NCI-H345 (cell line): ENCODE measurements at regions not wholly inside any gene's neighbourhood (a gene's known extent, or its start where the extent isn't known, plus 50 kb on each side); places are given as distances from the start of the nearest gene placed in this dataset.

Experiments
- DNase-seq: peaks from one replicate; lab custom pipeline; 2025; lab: John Stamatoyannopoulos, UW

GRCh38 chr15:95866711-95867440, 463.6 kb upstream of the NR2F2 start:
- no peak for DNase-seq

GRCh38 chr15:95868450-95868849, 462.1 kb upstream of the NR2F2 start:
- DNase-seq = no peak

- DNase-seq = no peak
These were observed 461.5 kb upstream of the NR2F2 start for GRCh38 chr15:95868970-95869369.

- DNase-seq = no peak
These were observed 460.6 kb upstream of the NR2F2 start for GRCh38 chr15:95869920-95870319.

DNA sequence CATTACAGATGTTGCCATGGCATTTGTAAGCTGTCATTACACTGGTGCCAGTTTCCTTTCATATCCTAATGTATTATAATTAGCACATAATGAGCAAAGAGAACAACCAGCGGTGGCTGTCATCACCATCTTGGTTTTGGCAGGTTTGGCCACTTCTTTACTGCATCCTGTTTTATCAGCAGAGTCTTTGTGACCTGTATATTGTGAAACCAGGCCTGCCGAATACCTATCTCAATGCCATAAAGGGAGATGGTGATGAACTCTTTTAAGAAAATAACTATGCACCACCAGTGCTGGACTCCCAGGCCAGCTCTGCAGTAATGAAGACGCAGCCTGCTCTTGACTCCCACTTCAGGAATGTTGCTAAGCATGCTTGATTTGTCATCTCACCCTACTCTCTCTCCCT, 458.1 kb upstream of the NR2F2 start:
- no peak for DNase-seq

DNA sequence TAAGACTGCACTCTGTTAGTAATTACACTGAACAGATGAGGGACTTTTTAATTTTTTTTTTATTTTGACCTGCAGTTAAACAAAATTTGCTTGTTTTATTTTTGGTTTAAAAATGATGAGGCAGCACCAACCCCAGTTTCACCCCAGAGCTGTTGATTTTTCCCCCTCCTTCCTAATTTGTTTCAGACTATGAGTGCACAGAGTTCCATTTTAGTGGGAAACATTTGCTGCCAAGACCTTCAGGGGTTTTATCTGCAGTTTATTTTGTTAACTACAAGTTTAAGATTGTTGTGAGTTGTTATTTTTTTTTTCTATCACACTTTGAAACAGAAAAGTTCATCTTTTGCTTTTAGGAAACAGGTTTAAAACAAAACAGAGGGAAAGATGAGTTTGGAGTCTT, 455.9 kb upstream of the NR2F2 start:
- DNase-seq = no peak

DNA sequence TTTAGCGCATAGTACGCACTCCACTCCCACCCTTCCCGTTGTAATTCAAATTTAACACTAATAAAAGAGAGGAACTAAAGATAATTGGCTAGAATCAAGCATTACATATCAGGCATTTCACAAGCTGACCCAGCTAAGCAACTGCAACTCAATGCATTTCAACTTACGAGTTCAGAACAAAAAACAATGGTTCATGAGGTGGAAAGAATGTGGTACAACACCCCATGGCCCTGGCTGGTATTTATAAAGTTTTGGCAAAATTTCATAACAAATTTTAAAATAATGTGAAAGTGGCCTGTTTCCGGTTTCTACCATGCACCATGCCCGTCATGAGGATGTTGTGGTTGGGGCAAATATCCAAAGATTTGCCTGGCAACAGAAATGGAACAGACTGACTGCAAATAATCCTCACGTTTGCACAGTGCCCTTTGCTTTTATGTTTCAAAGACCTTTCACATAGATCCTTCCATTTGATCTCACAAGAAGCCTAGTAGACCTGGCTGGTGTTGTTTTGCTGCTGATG, 455.3 kb upstream of the NR2F2 start:
- no peak for DNase-seq

DNA sequence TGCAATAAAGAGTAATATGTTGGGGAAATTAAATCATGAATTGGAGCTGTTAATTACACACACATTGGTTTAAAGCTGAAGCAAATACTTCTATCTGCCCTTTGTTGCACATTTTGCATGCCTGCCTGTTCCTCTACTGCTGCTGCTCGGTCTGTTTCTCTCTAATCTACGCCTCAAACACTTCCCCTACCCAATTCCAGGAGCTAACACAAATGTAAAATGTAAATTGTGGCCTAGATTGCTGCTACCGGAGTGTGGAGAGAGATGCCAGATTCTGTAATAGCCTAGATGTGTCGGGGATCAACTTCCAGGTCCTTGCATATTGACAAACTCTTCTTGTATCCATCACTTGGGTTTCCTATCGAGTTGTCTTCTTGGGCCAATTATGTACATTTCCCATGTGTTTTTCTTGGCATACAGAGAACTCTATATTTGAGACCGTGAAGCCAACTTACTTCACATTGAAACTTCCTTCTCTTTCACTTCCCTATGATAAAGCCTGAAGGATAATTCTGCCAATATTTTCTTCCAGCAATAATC, 450.4 kb upstream of the NR2F2 start:
- DNase-seq = no peak

DNA sequence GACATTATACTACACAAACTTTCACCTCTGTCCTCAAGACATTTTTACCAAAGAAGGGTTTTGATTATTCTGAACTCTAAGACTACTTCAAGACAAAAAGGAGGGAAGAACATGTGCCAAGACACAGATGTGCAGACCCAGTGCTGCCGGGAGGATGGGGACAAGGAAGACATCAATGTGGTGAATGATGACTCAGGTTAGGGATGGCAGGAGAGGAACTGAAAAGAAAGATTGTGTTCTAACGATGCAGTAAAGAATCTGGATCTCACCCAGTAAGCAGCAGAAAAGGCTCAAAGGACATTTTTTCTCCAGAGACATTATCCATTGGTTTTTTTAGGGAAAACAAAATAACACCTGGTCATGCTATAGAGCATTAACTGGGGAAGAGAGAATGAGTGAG, 449.9 kb upstream of the NR2F2 start:
- DNase-seq = no peak

GRCh38 chr15:95883064-95883463, 447.4 kb upstream of the NR2F2 start:
- DNase-seq = no peak

DNA sequence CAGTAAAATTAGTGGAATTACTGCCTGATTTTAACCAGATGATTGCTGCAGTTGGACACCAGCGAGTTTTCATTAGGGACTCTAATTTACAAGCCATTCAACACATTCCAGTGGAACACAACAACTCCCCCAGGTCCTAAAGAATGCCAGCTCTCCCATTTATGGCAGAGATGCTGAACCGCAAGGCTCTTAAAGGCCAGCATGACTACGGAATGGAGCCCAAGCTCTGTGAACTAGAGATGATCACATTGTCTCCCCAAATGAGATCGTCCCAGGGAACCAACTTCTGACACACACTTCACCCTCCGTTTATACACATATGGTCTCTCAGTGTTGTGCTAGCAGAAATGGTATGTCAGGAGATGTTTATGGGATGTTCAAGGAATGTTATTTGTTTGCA, 446.2 kb upstream of the NR2F2 start:
- no peak for DNase-seq

DNA sequence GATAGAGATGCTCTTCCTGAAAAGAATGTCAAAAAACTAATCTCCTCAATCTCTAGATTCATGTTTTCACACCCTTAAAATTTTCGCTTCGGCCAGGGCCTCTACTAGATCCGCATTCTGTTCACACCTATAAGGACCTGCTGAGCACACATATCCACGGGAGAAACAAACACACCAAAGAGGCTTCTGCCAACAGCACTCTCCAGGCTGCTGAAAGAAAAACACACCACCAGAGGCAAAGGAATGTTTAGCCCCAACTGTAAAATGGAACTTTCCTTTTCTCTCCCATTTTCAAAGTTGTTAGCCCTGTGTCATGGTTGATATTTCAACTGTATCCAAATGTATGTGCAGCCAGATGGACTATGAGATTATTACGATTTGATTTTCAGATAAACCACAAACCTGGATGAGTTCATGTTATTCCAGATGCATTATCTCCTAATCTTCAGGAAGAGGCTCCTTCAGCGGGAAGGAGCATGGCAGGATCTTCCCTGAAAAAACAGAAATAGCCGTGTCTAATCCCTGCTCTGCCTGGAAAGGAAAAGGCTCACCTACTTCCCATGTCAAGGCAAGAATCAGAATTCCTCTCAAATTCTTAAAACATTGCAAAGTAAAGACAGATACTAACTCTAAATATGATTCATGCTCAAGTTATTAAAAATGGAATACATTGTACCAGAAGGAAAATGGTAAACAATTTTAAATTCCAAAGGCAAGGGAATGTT, 442.7 kb upstream of the NR2F2 start:
- DNase-seq = no peak

DNA sequence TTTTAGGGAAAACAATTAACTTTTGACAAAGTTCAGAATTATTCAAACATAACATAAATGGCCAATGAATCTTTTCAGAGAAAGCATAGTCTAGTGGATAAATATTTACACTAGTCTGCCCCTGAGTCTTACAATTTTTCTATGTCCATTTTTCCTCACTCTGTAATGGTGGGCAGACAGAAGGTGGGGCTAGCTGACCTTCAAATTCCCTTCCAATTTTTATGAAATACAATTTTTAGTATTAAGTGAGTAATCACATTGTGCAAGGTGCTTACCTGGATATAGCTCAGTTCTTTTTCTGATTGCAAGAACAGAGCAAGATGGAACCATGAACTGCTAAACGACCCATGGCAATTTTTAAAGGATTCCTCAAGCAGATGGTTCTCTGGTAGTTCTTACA, 441.7 kb upstream of the NR2F2 start:
- no peak for DNase-seq

DNA sequence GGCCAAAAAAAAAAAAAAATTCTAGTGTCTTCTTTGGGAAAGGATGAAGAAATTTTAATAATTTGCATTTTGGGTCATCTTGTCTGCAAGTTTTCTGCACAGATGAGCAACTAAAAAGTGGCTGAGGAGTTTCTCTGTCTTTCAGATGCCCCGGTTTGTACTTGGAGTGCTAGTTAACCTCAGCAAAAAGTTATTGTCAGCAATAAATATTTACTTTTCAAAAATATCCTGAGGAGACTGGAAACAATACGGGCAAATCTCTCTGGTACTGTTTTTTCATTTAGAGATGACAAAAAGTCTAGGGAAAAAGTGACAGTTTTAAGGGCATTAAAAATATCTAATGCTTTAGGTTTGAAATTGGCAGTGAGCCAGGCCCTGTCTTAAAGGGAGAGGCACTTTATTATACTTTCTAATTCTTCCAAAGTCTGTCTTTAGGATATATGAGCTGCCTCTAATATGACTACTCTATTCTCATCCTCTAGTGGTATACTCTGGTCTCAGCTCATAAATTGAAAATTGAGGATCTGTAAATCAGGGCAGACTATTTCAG, 436.0 kb upstream of the NR2F2 start:
- no peak for DNase-seq

- DNase-seq = no peak
These were observed 435.0 kb upstream of the NR2F2 start for GRCh38 chr15:95895508-95895907.

GRCh38 chr15:95897651-95898050, 432.8 kb upstream of the NR2F2 start:
- DNase-seq = no peak

- no peak for DNase-seq
These were observed 431.7 kb upstream of the NR2F2 start for GRCh38 chr15:95898761-95899160.

- no peak for DNase-seq
These were observed 429.2 kb upstream of the NR2F2 start for GRCh38 chr15:95901271-95901670.

DNA sequence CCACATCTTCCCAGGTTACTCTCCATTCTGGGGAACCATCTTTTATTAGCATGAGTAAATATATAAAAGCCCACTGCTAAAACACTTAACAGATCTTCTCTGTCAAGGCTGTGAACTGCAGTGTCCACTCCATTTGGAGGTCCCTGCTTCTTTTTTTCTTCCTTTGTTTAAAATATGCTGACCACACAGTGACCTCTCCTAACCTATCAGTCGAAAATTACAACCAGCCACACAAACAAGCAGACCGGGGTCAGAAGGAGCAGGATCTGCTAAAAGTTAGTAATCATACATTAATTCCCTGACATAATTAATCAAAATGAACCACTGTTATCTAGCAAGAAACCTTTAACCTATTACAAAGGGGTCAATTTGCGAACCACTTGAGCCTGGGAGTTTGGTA, 427.9 kb upstream of the NR2F2 start:
- DNase-seq = no peak

DNA sequence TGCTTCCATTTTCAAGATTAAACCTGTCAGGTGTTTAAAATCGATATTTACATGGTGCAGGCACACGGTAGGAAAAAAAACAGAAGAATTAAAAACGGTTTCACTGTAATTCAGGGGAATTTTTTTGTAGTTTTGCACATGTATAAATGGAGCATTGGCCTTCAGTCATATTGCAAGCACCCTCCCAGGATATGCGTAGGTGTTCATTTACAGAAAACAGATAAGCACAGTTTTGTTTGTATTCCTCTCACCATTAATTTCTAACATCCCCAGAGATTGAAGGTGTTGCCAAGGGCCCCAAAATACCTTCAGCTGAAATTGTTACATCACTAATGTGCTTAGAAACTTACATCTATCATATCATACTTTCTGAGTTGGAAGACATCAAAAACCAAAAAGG, 427.1 kb upstream of the NR2F2 start:
- DNase-seq = no peak

DNA sequence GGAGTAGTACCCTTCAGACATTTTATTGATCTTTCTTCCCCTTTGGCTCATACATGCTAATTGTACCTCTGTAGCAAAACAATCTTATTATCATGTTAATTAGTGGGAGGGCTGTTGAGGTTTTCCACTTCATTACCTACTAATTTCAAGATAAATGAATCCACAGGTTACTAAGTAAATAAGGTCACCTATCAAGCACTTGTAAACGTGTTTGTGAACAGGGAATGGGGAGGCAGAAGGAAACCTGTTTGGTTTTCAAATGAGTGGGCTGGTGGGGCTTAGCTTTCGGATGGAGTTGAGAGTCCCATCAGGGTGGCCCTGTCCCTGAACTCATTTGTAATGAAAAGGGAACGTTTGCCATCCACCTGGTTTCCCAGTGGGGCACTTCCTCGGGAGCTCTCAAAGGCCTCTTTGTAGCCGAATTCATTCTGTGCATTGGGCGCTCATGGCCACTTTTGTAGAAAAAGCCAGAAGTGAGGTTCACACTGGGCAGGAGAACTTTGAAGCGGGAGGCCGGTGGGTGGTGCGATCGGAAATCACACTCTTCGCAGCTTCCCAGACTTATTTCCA, 419.8 kb upstream of the NR2F2 start:
- peak; percentile 59 for DNase-seq

DNA sequence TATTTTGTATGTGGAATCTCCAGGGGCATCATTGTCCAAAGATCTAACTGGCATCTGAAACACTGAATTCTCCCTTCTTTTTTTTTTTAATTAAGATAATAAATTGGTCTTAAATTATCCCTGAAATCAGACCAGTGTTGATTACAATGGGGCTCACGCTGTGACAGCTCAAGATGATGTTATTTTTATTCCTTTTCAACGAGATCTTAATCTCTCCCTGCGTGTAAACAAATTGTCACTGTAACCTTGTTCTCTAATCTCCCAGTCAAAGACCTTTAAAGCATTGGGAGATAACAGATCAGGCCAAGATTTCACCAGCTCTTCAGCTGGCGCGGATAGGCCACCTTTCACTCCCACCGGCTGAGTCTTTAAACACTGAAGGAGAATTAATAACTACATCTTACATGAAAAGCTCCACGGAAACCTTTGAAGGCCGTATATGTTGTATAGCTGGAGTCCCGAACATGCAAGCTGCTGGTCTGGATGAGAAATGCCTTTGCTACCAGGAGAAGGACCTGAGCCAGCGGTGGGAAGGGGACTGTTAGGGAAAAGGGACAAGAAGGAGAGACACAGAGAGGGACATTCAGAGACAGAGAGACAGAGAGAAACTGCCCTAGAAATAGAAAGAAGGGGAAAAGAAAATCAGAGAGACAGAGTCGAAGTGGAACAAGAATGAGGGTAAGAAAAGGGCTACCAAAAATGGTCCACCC, 418.8 kb upstream of the NR2F2 start:
- DNase-seq = no peak
